Midbrain (tissue), 1 donor: ENCODE measurements at regions not wholly inside any gene's neighbourhood (a gene's known extent, or its start where the extent isn't known, plus 50 kb on each side); places are given as distances from the start of the nearest gene placed in this dataset.
"Not testable (repeated sequence)": the region's sequence is repeated elsewhere in the genome, so short reads cannot be mapped to it uniquely, and the experiment has no call there.

ENCODE experiments used
- DNase-seq: peaks from one replicate; lab custom pipeline; 2025; lab: John Stamatoyannopoulos, UW

DNA sequence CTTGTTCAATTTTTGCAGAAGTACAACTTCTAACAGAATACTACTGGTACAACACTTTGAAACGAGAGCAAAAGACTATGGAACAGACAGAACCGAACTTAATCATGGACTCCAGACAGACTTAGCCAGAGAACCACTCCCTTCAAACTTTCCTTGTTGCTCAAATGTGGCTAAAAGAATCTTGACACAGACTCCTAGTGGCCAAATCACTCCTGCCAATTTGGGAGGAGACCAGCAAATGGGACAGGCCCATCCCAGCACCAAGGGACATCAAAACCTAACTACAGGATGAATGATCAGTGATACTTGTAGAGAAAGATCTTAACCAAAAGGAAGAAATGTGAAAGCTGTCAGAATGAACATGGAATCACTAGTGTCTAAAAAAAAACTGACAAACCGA lies 154.0 kb downstream of the MATN1 start:
- DNase-seq, result no peak

DNA sequence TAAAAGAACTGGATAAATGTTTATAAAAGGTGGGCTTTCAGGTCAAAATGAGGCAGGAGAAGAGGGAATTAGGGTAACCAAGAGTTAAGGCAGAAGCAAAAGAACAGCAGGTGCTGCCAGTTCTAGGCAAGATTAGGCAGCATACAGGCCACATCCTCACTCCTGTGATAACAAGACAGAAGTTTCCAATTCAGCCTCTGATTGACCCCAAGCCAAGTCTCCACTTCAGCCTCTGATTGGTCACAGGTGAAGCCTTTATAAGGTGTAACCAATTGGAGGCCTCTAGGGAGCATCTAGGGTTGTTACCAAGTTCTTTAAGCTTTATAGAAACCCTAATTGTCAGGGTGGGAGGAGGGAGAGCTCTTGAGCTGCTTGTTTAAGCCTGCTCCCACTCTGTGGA lies 160.8 kb downstream of the MATN1 start:
- DNase-seq, result no peak

DNA sequence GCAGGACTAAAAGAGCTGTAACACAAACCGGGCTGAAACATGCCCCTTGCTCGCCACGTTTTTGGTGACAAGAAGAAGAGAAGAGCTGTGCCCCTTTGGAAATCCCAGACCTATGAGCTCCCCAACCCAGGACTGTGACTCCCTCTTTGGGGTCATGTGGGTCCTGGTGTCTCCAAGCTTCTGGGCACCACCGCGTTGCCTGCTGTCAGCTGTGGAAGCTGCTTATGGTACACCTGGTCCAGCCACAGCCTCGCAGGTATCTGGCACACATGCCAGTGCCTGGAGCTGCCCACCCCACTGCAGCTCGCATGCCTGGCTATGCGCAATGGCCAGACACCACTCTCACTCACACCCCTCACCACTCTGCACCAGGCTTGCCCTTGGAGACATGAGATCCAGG lies 171.8 kb downstream of the MATN1 start:
- DNase-seq, result no peak

DNA sequence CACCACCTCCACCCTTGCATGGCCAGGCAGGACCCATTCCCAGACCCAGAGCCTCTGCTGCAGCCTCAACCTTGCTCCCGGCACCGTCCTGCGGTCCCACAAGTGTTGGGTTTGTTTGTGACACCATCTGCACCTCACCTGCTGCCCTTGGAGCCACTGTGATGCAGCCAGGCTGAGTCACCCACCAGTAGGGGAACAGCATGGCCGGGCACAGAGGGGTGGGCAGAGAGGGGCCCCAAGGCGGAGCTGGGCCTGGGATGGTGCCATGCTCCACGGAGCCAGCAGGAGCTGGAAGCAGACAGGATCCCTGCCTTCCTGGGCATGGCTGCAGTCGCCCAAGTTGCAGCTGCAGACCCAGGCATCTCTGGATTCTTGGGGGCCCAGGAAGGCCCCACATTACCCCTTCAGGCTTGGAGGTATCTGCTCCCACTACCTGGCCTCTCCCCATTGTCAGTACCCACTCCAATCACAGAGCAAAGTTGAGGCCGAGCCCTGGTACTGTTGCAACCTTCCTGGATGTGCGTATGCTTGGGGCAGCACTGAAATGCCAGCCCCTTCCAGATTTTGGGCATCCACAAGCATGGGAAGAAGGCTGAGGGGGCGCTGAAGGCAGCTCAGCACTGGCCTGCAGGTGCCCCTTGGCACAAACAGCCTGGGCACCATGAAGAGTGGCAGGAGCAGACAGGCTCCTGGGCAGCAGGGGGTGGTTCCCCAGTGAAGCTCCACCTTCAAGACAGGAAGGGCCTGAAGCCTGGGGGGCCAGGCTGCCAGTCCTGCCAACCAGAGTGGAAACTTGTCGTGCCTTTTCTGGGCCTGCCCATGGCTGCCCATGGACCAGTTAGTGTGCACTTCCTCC lies 172.8 kb downstream of the MATN1 start:
- no peak for DNase-seq

DNA sequence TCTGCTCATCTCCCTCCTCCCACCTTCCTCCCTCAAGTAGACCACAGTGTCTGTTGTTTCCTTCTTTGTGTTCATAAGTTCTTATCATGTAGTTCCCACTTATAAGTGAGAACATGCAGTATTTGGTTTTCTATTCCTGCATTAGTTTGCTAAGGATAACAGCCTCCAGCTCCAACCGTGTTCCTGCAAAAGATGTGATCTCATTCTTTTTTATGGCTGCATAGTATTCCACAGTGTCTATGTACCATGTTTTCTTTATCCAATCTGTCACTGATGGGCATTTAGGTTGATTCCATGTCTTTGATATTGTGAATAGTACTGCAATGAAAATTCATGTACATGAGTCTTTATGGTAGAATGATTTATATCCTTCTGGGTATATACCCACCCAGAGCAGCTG lies 173.5 kb downstream of the MATN1 start:
- not testable (repeated sequence) for DNase-seq

DNA sequence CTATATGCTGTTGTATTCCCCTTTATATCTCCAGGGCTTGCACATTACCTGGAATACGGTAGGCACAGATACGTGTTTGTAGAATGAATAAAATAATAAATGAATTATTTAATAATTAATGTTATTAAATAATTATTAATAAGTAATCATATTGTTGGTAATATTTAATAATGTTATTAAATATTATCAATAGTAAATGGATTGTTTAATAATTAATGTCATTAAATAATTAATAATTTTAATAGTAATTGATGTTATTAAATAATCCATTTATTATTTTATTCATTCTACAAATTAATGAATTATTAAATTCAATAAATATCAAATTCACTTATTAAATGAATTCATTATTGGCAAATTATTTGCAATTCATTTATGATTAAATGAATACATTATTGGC lies 175.1 kb downstream of the MATN1 start:
- no peak for DNase-seq

DNA sequence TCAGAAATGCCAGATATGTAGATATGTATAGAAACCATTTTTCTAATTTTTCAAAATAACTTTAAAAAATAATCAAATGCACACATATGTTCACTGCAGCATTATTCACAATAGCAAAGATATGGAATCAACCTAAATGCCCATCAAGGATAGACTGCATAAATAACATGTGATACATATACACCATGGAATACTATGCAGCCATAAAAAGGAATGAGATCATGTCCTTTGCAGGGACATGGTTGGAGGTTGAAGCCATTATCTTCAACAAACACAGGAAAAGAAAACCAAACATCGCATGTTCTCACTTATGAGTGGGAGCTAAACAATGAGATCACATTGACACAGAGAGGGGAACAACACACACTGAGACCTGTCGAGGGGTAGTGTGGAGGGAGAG lies 176.1 kb downstream of the MATN1 start:
- DNase-seq, result not testable (repeated sequence)

DNA sequence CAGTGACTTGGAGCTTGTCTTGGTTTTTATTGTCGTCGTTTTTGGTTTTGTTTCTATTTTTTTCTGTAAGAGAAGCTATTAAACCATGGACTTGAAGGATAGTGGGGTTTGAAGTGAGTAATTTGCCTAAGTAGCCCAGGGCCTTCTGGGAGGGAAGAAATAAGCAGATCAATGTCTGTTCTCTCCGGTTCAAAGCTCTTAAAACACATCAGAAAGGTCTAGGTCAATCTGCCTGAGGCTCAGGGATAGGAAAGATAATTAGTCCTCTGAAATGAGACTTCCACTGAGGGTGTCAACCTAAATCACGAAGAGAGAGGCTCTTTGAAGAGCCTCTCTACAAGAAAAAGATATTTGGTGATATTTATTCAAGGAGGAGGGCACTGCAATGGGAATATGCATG lies 178.0 kb downstream of the MATN1 start:
- DNase-seq, result no peak

DNA sequence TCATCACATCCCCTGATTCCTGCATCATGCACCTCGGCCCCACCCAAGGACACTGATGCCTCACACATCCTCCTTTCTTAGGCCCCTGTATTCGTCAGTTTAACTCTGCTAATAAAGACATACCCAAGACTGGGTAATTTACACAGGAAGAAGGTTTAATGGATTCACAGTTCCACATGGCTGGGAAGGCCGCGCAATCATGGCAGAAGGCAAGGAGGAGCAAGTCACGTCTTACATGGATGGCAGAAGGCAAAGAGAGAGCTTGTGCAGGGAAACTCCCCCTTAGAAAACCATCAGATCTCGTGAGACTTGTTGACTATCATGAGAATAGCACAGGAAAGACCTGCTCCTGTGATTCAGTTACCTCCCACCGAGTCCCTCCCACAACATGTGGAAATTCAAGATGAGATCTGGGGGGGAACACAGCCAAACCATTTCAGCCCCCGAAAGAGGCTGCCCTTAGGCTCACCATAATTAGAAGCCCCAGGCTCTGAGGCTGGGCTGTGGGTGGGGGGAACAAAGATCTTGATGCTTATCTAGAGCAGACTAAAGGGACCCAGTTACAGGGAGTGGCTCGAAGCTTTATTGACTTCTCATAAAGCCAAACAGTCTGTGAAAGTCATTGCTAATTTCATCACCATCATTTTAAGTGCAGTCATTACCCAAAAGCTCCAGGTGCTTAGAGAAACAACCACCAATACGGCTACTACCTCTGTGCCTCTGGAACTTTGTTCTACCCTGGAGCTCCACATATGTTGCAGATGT lies 181.5 kb downstream of the MATN1 start:
- no peak for DNase-seq

DNA sequence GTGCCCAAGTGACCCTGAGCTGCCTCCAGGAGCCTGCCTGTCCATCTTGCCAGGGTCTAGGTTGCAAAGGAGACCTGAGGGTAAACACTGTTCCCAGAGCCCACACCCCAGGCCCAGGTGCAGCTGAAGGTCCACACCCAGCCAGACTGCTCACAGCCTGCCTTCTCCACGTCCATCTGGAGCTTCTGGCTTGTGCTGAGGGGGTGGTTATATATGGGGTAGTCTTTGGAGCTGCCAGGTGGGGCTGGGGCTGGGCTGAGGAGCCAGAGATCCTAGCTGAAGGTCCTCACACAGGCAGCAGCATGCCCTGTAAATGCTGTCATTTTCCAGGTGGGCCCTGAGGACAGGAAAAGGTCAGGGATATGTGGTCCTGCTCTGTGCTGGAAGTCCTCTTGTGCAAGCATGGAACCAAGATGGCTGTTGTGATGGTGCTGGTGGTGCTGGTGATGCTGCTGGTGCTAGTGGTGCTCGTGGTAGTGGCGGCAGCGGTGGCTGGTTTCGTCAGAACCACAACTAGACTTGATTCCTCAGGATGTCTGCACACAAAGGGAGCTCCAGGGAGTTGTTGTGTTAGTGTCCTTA lies 182.7 kb downstream of the MATN1 start:
- no peak for DNase-seq

DNA sequence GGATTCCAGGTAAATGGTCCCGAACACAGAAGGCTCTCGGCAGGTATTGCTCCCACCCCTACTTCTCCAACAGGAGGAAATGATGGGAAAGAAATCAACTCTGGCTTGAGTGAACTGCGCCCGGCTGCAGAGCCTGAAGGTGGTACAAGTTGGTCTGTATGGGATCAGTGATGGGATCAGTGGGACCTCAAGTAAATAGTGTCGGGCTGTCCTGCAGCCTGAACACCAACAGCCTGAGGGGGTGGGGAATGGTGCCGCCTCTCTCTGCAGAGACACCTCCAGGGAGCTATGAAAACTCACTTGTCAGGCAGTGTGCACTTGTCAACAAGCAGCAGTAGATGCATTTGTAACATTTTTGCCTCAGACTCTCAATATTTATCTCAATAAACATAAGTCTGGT lies 183.5 kb downstream of the MATN1 start:
- no peak for DNase-seq

DNA sequence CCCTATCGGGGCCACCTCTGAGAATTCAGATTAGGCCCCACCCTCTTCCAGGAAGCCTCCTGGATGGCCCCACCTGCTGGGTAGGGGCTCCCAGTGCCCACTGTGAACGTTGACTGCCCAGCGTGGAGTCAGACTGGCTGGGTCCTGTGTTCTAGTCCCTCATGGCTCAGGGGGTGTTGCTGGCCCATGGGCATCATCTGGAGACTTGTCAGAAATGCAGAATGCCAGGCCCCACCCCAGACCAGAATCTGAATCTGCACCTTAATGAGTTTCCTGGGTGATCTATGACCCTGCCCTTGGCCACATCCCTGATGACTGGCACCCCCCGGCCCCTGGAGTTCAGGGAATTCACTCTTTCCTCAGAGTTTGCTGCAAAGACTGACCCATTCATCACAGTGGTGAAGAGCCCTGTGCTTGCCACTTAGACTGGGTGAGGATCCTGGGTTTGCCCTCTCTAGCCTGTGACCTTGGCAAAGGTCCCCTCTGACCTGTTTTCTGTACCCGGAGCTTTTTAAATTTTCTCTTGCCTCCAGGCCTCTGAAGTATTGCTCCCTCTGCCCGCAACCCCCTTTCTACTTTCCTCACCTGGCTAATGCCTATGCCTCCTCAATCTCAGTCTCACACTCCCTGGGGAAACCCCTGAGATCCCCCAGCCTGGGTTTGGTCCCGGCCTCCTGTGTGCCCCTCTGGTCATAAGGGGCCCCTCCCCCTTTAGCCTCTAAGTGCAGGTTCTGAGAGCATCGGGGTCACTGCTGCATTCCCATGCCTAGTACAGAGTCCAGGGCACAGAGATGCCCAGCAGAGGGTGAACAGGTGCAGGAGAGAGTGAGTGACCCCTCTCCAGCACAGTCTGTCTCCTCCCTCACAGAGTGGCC lies 184.2 kb downstream of the MATN1 start:
- DNase-seq, result no peak

DNA sequence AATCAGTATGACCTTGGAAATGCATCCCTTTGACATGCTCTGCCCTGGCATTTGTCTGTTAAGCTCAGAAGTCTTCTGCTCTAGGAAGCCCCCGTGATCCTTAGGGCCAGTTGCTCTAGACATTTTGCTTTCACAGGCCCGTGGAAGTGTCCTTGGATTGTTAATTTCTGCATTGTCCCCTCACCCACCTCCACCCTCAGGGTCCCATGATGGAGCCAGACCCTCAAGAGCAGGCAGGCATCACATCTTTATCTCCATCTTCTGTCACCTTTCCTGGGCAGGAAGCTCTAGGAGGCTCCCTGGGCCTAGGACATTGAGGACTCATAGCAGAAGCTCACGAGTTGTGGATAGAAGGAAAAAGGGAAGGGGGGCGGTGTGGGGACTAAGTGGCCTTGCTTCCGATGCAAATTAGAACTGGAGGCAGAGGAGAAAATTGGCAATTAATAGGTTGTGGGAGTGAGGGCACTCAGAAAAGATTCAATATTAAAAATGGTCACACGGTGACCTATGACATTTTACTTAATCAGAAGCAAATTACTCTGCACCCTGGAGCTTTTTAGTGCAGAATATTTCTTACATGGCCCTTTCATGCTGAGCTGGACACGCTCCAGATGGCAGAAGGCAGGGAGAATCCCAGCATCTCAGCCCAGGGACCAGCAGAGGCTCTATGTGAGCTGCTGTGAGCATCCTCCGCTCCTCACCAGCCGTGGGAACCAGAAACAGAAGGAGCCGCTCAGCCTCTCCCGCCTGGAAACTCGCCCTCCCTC lies 185.0 kb downstream of the MATN1 start:
- no peak for DNase-seq

DNA sequence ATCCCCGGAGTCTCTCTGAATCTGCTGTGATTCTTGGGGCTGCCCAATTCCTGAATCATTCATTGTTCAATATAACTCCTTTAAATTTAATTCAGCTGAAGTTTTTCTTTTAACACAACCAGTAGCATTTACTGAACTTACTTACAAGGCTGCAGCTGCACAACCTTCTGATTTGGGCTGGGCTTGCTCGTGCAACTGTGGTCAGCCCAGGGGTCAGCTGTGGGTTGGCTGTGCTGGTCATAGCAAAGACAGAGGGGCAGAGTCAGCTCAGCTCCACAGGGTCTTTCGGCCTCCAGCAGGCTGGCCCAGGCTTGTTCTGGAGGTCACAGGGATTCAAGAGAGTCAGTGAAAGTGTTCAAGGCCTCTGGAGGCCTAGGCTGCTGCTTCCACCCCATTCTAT lies 186.1 kb downstream of the MATN1 start:
- DNase-seq, result no peak

DNA sequence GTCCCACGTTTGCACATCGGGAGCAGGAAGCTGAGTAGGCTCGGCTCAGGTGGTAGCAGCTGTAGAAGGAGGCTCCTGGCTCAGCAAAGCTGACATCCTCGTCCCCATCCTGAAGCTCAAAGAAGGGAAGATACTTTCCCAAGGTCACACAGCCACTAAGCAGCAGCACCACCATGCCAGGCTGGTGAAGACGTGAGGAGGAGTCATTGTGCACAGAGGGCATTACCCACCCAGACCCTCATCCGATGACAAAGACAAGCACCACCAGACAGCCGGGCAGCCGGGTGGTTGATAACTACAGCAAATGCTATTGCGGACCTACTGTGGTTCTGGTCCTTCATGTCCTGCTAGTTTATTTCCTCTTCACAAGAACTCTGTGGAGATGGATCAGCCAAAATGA lies 186.9 kb downstream of the MATN1 start:
- no peak for DNase-seq

DNA sequence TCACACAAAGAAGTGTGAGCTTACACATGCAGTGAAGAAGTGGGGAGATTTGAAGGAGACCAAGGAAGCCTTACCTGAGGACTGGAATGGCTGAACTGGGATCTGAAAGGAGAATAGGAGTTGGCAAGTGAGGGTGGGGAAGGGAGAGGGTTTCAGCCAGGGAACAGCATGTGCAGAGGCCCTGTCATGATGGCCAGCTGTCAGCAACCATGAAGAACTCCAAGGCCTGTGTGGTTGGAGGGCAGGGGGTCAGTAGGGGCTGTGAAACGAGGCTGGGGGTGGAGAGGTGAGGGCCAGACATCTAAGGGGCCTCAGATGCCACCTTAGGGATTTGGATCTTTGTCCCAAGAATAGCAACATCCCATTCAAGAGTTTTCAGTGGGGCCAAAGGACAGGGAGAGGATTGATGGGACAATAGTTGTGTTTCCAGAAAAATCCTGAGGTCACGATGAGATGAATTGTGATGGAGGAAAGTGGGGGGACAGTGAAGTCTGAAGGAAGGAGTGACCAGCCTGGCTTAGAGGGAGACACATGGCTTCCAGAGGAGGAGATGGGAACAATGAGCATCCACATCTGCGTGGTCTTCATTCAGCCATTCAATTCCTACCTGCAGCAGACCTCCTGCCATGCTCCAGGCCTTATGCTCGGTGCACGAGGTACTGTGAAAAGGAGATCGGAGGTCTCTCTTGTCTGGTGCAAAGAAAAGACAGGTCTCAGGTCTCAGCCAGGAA lies 187.6 kb downstream of the MATN1 start:
- no peak for DNase-seq

DNA sequence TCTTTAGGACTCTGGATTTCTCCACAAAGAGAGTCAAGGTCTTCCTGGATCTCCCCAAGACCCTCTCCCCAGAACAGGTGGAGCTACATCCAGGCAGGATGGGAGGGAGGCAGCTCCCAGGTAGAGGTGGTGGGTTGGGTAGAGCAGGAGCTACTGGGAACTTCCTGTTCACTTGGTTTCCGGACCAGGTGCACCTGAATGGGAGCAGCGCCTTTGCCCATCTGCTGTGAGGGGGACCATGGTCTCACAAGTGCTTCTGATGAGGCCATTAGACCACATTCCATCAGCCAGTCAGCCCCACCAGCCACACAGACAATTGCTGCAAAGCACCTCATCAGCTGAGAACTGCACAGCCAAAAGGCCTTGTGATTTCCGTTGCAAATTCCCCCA lies 188.8 kb downstream of the MATN1 start:
- no peak for DNase-seq

DNA sequence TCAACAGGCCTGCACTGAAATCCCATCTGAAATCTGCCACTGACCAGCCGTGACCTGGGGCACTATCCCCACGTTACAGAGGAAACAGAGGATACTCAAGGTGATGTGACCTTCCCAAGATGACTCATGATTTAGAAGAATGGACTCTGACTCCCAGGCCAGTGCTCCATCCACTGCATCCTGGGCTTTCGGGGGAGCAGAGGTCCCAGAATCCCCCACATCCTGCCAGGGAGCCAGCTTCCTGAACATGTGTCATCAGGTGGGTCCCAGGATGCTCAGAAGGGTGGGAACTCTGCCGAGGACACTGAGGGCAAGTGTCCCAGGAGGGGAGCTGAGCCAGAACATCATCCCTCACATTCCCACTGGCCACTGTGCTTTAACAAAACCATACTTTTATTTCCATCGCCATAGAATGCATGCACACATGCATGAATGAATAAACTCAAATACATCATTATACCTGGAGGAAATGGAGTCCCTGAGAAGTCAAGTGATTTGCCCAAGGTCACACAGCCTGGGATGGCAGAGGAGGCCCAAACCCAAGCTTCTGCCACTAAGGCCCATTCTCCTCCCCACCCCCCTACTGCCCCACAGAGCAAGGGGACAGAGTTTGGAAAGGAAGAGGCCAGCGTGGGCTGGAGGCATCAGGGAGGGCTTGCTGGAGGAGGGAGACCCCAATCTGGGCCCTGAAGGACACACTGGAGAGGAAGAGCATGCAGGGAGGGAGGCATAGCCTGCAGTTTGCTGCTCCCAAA lies 189.4 kb downstream of the MATN1 start:
- no peak for DNase-seq

DNA sequence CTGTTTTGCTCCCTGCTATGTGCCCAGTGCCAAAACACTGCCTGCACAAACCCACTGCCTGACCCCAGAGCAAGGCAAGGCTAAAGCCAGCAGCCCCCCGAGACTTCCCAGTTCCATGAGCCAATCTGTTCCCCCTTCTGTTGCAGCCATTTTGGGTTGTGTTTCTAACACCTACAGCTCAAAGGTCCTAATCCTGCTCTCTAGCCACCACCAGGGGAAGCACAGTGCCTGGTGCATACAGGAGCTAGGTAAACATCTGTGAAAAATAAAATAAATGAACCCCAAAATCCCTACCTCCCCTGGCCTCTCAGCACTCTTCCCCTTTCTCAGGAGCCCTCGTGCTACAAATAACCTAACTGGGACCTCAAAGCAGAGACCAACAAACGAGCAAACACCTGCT lies 190.2 kb downstream of the MATN1 start:
- DNase-seq, result no peak

DNA sequence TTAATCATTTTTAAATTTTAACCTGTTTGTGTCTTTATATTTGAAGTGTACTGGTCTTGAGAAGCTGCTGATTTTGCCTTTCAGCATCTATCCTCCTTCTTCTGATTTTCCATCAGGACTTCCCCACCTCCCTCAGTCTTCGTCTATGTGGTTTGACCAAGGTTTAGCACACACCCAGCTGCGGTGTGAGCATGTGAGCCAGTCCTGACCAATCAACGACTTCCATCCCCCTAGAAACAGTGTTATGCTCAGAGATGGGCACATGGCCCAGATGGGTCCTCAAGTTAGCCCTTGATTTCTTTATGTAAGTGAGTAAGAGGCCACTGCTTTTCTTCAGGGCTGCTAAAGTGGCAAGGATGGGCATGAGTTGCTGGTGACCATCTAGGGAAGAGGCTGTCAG lies 190.8 kb downstream of the MATN1 start:
- no peak for DNase-seq
